ENCODE measurements at regions not wholly inside any gene's neighbourhood (a gene's known extent, or its start where the extent isn't known, plus 50 kb on each side); places are given as distances from the start of the nearest gene placed in this dataset.
A peak's percentile ranks its signal among the peaks of the same experiment; 100 is the strongest.
"Not testable (repeated sequence)": the region's sequence is repeated elsewhere in the genome, so short reads cannot be mapped to it uniquely, and the experiment has no call there.

- no peak for DNase-seq
These were observed 1090.0 kb downstream of the OTOL1 start for GRCh38 chr3:162586591-162586990.

GRCh38 chr3:162597226-162597625 lies 1100.6 kb downstream of the OTOL1 start:
- no peak for DNase-seq

GRCh38 chr3:162598500-162598899 lies 1101.9 kb downstream of the OTOL1 start:
- not testable (repeated sequence) for DNase-seq

GRCh38 chr3:162599742-162600141 lies 1103.1 kb downstream of the OTOL1 start:
- DNase-seq = not testable (repeated sequence)

GRCh38 chr3:162601101-162601670 lies 1104.6 kb downstream of the OTOL1 start:
- no peak for DNase-seq

- DNase-seq = no peak
These were observed 1106.0 kb downstream of the OTOL1 start for GRCh38 chr3:162602619-162603018.

GRCh38 chr3:162605651-162606204 lies 1109.1 kb downstream of the OTOL1 start:
- no peak for DNase-seq

GRCh38 chr3:162610261-162610660 lies 1113.7 kb downstream of the OTOL1 start:
- DNase-seq = no peak

GRCh38 chr3:162612991-162613390 lies 1116.4 kb downstream of the OTOL1 start:
- no peak for DNase-seq

- no peak for DNase-seq
These were observed 1129.6 kb downstream of the OTOL1 start for GRCh38 chr3:162626172-162626571.

GRCh38 chr3:162628531-162628930 lies 1131.9 kb downstream of the OTOL1 start:
- no peak for DNase-seq

- no peak for DNase-seq
These were observed 1132.8 kb downstream of the OTOL1 start for GRCh38 chr3:162629372-162629771.

GRCh38 chr3:162632672-162633071 lies 1136.1 kb downstream of the OTOL1 start:
- no peak for DNase-seq

- DNase-seq = not testable (repeated sequence)
These were observed 1143.6 kb downstream of the OTOL1 start for GRCh38 chr3:162640208-162640607.

- DNase-seq = peak; percentile 25
These were observed 1144.7 kb downstream of the OTOL1 start for GRCh38 chr3:162641317-162641716.

- no peak for DNase-seq
These were observed 1145.3 kb downstream of the OTOL1 start for GRCh38 chr3:162641907-162642306.

GRCh38 chr3:162643245-162643644 lies 1146.6 kb downstream of the OTOL1 start:
- DNase-seq = no peak

GRCh38 chr3:162647321-162647720 lies 1150.7 kb downstream of the OTOL1 start:
- DNase-seq = no peak

- no peak for DNase-seq
These were observed 1161.4 kb downstream of the OTOL1 start for GRCh38 chr3:162658003-162658402.

GRCh38 chr3:162665684-162666391 lies 1169.2 kb downstream of the OTOL1 start:
- DNase-seq = no peak

GRCh38 chr3:162666835-162667234 lies 1170.2 kb downstream of the OTOL1 start:
- no peak for DNase-seq

GRCh38 chr3:162670181-162670580 lies 1173.6 kb downstream of the OTOL1 start:
- DNase-seq = no peak

GRCh38 chr3:162677475-162677874 lies 1180.9 kb downstream of the OTOL1 start:
- DNase-seq = no peak

GRCh38 chr3:162678941-162679340 lies 1182.3 kb downstream of the OTOL1 start:
- DNase-seq = no peak

GRCh38 chr3:162684260-162684659 lies 1187.7 kb downstream of the OTOL1 start:
- no peak for DNase-seq

Measured in KG1 (cell line).